ENCODE measurements at regions not wholly inside any gene's neighbourhood (a gene's known extent, or its start where the extent isn't known, plus 50 kb on each side); places are given as distances from the start of the nearest gene placed in this dataset.

DNA sequence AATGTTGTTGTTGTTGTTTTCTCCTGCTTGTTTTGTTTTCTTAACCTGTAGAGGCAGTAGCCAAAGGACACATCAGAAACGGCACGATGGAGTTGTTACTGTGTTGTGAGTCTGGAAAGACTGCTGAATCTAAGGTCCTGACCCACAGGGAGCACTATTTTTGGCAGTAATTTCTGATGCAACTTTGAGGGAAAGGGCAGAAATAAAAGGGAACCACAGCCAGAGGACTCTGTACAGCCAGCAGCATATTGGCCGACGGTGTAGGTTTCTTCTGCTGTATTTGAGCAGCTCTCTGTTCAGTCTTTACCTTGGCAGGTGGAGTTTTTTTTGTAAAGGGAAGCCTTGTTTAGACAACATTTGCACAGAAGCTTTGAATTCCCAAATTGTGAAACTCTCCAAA is 203.0 kb upstream of the GPR101 start:
- no peak for DNase-seq (ENCODE audit: extremely low read depth, insufficient read length)
- Histone ChIP-seq H3K27me3 (replicated peaks; ENCODE audit: control insufficient read depth, insufficient read depth, low read length) (no peaks in the 10 kb centered on the region; the same call in 1 of the 2 replicates), H3K36me3 (ENCODE audit: control insufficient read depth, insufficient read depth, low read length) (no peaks in the 10 kb centered on the region), H3K4me3 (replicated peaks; ENCODE audit: low read depth, low read length) (no peak overlapping the region)
- TF ChIP-seq, protein P1, sequence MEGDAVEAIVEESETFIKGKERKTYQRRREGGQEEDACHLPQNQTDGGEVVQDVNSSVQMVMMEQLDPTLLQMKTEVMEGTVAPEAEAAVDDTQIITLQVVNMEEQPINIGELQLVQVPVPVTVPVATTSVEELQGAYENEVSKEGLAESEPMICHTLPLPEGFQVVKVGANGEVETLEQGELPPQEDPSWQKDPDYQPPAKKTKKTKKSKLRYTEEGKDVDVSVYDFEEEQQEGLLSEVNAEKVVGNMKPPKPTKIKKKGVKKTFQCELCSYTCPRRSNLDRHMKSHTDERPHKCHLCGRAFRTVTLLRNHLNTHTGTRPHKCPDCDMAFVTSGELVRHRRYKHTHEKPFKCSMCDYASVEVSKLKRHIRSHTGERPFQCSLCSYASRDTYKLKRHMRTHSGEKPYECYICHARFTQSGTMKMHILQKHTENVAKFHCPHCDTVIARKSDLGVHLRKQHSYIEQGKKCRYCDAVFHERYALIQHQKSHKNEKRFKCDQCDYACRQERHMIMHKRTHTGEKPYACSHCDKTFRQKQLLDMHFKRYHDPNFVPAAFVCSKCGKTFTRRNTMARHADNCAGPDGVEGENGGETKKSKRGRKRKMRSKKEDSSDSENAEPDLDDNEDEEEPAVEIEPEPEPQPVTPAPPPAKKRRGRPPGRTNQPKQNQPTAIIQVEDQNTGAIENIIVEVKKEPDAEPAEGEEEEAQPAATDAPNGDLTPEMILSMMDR (IDR thresholded peaks at IDR 0.05; ENCODE audit: insufficient read depth, low read length, poor library complexity, severe bottlenecking): no peak

DNA sequence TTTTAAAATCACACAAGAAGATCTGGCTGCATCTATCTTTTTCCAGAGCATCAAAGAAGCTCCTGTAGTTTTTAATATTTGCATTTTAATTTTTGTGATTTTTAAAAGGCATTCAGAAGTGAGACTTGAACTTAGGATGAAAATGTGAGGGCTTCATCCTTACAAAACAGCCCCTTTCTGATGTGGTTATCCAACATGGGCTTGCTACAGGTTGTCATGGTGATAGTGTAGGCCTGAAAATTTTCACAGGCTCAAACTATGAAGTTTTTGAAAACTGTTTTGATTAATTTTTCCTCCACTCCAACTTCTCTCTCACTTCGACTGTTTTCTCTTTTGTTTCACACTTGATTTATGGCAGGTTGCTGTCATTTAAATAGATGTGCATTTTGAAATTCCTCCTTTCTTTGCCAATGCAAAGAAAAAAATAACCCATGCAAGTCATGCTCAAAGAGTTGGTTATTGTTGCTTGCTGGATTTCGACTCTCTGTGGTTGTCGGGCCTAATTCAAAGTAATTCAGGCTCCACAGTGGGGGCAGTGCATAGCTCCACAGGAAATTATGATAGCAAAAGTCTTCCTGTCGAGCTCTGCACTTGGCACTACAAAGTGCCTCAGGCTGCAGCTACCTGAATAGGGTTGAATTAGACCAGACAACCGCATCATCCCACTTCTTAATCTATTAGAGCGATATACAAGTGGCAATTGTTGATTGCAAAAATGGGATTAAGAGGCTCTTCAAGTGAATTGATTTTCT is 201.0 kb upstream of the GPR101 start:
- Histone ChIP-seq H3K36me3 (ENCODE audit: control insufficient read depth, insufficient read depth, low read length) (no peaks in the 10 kb centered on the region), H3K27me3 (replicated peaks; ENCODE audit: control insufficient read depth, insufficient read depth, low read length) (no peaks in the 10 kb centered on the region; the same call in 1 of the 2 replicates), H3K4me3 (replicated peaks; ENCODE audit: low read depth, low read length) (no peak overlapping the region)
- DNase-seq (ENCODE audit: extremely low read depth, insufficient read length): no peak
- TF ChIP-seq, protein P1 (IDR thresholded peaks at IDR 0.05; ENCODE audit: insufficient read depth, low read length, poor library complexity, severe bottlenecking): no peak

DNA sequence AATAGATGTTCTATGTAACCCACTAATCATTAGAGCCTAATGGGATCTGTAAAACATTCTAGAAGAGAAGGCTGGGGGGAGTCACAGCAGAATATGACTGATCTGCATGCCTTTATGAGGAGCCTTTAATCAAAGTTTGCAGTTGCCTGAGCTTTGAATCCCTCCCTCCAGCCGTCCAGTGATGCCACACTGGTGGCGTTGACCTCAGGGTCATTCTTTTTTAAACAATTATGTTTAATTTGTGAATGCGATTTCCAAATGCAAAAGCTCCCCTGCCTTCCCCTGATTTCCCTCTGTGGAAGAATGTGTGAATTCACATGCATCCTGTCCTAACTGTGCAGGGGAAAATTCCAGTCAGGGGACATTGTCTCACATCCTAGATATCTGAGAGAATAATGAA is 199.7 kb upstream of the GPR101 start:
- no peak for DNase-seq (ENCODE audit: extremely low read depth, insufficient read length)
- no peaks in the 10 kb centered on the region; the same call in 1 of the 2 replicates for H3K27me3 ChIP-seq (replicated peaks; ENCODE audit: control insufficient read depth, insufficient read depth, low read length)
- no peaks in the 10 kb centered on the region for H3K36me3 ChIP-seq (ENCODE audit: control insufficient read depth, insufficient read depth, low read length)
- no peak overlapping the region for H3K4me3 ChIP-seq (replicated peaks; ENCODE audit: low read depth, low read length)
- TF ChIP-seq, protein P1 (IDR thresholded peaks at IDR 0.05; ENCODE audit: insufficient read depth, low read length, poor library complexity, severe bottlenecking): no peak

DNA sequence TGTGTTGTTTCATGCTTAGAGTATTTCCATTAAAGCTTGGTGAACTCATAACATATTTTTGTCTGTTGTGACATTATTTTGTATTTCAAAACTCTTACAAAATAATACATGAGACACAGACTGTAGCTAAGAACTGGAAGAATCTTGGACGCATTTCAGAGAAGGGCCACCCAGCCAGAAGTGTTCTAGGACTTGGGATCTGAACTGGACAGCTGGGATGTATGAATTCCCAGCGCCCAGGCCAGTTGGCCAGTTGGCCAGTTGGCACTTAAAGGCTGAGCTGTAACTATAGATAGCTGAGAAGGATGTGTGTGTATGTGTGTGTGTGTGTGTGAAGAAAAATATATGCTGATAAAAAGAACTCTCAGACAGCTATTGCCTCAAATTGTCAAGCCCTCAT is 193.4 kb upstream of the GPR101 start:
- H3K27me3 ChIP-seq (replicated peaks; ENCODE audit: control insufficient read depth, insufficient read depth, low read length): no peaks in the 10 kb centered on the region
- DNase-seq (ENCODE audit: extremely low read depth, insufficient read length): no peak
- H3K36me3 ChIP-seq (ENCODE audit: control insufficient read depth, insufficient read depth, low read length): no peaks in the 10 kb centered on the region
- TF ChIP-seq, protein P1 (IDR thresholded peaks at IDR 0.05; ENCODE audit: insufficient read depth, low read length, poor library complexity, severe bottlenecking): no peak
- no peak overlapping the region for H3K4me3 ChIP-seq (replicated peaks; ENCODE audit: low read depth, low read length)

DNA sequence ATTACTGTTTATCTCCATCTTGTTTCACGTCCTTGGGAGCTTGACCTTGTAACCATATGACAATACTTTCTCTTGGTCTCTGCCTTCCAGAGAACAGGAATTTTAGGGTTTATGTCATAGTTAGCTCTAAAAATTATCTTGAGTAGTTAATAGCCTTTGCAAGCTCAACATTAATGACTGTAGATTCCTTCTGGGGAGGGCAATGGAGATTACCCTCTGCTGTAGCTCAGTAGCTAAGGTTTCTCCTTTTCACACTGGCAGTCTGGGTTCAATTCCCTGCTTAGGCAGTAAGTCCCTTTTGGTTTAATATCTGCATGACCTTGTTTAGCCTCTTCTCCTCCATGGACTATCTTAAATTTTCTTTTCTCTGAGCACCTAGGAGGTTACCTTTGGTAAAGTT is 181.7 kb upstream of the GPR101 start:
- H3K27me3 ChIP-seq (replicated peaks; ENCODE audit: control insufficient read depth, insufficient read depth, low read length): no peaks in the 10 kb centered on the region; the same call in 1 of the 2 replicates
- DNase-seq (ENCODE audit: extremely low read depth, insufficient read length): no peak
- H3K36me3 ChIP-seq (ENCODE audit: control insufficient read depth, insufficient read depth, low read length): no peaks in the 10 kb centered on the region
- no peak overlapping the region for H3K4me3 ChIP-seq (replicated peaks; ENCODE audit: low read depth, low read length)
- TF ChIP-seq, protein P1 (IDR thresholded peaks at IDR 0.05; ENCODE audit: insufficient read depth, low read length, poor library complexity, severe bottlenecking): no peak
